ENCODE measurements at regions not wholly inside any gene's neighbourhood (a gene's known extent, or its start where the extent isn't known, plus 50 kb on each side); places are given as distances from the start of the nearest gene placed in this dataset.

GRCh38 chr3:72244396-72244795 is 459.4 kb upstream of the PROK2 start (continued):
- TF ChIP-seq REST (IDR thresholded peaks at IDR 0.05; ENCODE audit: low read depth, low read length) (no peak), CHD2 (IDR thresholded peaks at IDR 0.05; ENCODE audit: low read length, partially characterized antibody) (no peak), RFX5 (IDR thresholded peaks at IDR 0.05; ENCODE audit: low read length) (no peak), JUND (IDR thresholded peaks at IDR 0.05) (no peak), RCOR1 (IDR thresholded peaks at IDR 0.05; ENCODE audit: low read length) (no peak), EZH2phosphoT487 (IDR thresholded peaks at IDR 0.05; ENCODE audit: borderline replicate concordance, low read depth) (no peak), FOXJ3 (CRISPR knock-in tag; IDR thresholded peaks at IDR 0.05) (no peak), GATA2 (CRISPR knock-in tag; IDR thresholded peaks at IDR 0.05) (no peak)

GRCh38 chr3:72242326-72242725 is 457.4 kb upstream of the PROK2 start:
- no peaks in the 10 kb centered on the region for H3K9me2 ChIP-seq
- no peaks in the 10 kb centered on the region for H3K9me3 ChIP-seq
- no peaks in the 10 kb centered on the region for H3K79me2 ChIP-seq (ENCODE audit: insufficient read depth)
- H3K9ac ChIP-seq: no peak overlapping the region
- peaks cover 0 to 42% of the 10 kb centered on the region in 2 experiments; a peak in 1 of 4 replicates for H3K4me1 ChIP-seq (ENCODE audit: control insufficient read depth in 1 of 2, insufficient read depth in 2 of 2, low read depth in 1 of 2, low read length in 1 of 2)
- no peak overlapping the region for H2AFZ ChIP-seq (ENCODE audit: low read depth)
- H3K27ac ChIP-seq (ENCODE audit: low read depth in 2 of 2, low read length in 1 of 2): no peak overlapping the region
- no peaks in the 10 kb centered on the region for H3F3A ChIP-seq (replicated peaks; ENCODE audit: insufficient read depth)
- ChIA-PET POLR2A (interaction anchor here (0.6 kb wide), 1 partner anchor 15 kb away, joined by 4 read pairs; no protein-coding TSS in a partner anchor), CTCF (no interaction called here)
- H3K4me3 ChIP-seq (ENCODE audit: low read depth in 2 of 2, low read length in 1 of 2): no peak overlapping the region
- 81% methylated on average over 2 of the region's 2 CpGs for WGBS (ENCODE audit: low lambda C conversion rate)
- 0 out of 2 replicates have a peak, but pooled peaks cover 6% of the 10 kb centered on the region for H3K27me3 ChIP-seq (ENCODE audit: insufficient read depth)
- H4K20me1 ChIP-seq (ENCODE audit: insufficient read depth): no peaks in the 10 kb centered on the region
- no peak for DNase-seq
- no peak overlapping the region for H3K4me2 ChIP-seq
- no peaks in the 10 kb centered on the region for H3K36me3 ChIP-seq (replicated peaks in 1 of 2; ENCODE audit: control insufficient read depth in 1 of 2, insufficient read depth in 2 of 2, low read length in 1 of 2)
- no peak for TF ChIP-seq TCF12 (IDR thresholded peaks at IDR 0.05)
- no peak for TF ChIP-seq FOXM1 (IDR thresholded peaks at IDR 0.05; ENCODE audit: low read depth)
- no peak for TF ChIP-seq ZBTB33 (IDR thresholded peaks at IDR 0.05; ENCODE audit: borderline replicate concordance, low read depth)
- no peak for TF ChIP-seq SMC3 (IDR thresholded peaks at IDR 0.05; ENCODE audit: low read depth, low read length)
- TF ChIP-seq REST (IDR thresholded peaks at IDR 0.05; ENCODE audit: low read depth, low read length): no peak
- TF ChIP-seq, protein P1, sequence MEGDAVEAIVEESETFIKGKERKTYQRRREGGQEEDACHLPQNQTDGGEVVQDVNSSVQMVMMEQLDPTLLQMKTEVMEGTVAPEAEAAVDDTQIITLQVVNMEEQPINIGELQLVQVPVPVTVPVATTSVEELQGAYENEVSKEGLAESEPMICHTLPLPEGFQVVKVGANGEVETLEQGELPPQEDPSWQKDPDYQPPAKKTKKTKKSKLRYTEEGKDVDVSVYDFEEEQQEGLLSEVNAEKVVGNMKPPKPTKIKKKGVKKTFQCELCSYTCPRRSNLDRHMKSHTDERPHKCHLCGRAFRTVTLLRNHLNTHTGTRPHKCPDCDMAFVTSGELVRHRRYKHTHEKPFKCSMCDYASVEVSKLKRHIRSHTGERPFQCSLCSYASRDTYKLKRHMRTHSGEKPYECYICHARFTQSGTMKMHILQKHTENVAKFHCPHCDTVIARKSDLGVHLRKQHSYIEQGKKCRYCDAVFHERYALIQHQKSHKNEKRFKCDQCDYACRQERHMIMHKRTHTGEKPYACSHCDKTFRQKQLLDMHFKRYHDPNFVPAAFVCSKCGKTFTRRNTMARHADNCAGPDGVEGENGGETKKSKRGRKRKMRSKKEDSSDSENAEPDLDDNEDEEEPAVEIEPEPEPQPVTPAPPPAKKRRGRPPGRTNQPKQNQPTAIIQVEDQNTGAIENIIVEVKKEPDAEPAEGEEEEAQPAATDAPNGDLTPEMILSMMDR (IDR thresholded peaks at IDR 0.05): no peak
- no peak for TF ChIP-seq IRF3 (IDR thresholded peaks at IDR 0.05; ENCODE audit: low read depth, low read length)
- no peak for TF ChIP-seq RAD21 (IDR thresholded peaks at IDR 0.05; ENCODE audit: low read length)
- TF ChIP-seq CHD2 (IDR thresholded peaks at IDR 0.05; ENCODE audit: low read length, partially characterized antibody): no peak
- TF ChIP-seq, protein P2, sequence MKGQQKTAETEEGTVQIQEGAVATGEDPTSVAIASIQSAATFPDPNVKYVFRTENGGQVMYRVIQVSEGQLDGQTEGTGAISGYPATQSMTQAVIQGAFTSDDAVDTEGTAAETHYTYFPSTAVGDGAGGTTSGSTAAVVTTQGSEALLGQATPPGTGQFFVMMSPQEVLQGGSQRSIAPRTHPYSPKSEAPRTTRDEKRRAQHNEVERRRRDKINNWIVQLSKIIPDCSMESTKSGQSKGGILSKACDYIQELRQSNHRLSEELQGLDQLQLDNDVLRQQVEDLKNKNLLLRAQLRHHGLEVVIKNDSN (IDR thresholded peaks at IDR 0.05; ENCODE audit: borderline replicate concordance, low read depth): no peak
- no peak for TF ChIP-seq POLR2AphosphoS5 (IDR thresholded peaks at IDR 0.05; ENCODE audit: low read depth, low read length)
